SU-DHL-6 (cell line): ENCODE measurements at regions not wholly inside any gene's neighbourhood (a gene's known extent, or its start where the extent isn't known, plus 50 kb on each side); places are given as distances from the start of the nearest gene placed in this dataset.

Source experiments
- H2AFZ ChIP-seq: fragments of 200-600 bp; sonication (generic); 2 replicates; pipeline ENCODE4 v1.6.1; 2014; ENCODE audit warnings: low read depth, mild to moderate bottlenecking, moderate library complexity, mixed read lengths, antibody characterized with exemption, low read length; ENCODE audit not compliant: severe bottlenecking
- H3F3A ChIP-seq: fragments of 200-600 bp; shearing (Covaris generic); 2 replicates; pipeline ENCODE4 v1.6.0; 2016; ENCODE audit warnings: antibody characterized with exemption, mild to moderate bottlenecking; ENCODE audit not compliant: insufficient read depth
- H3K27ac ChIP-seq: fragments of 200-600 bp; sonication (generic); 2 replicates; pipeline ENCODE4 v1.5.1; 2016; ENCODE audit warnings: low read depth, mild to moderate bottlenecking, low read length, moderate library complexity, mixed read lengths
- H3K27me3 ChIP-seq: fragments of 200-600 bp; sonication (generic), shearing (Covaris generic); 2 replicates; pipeline ENCODE4 v1.6.0; 2014; ENCODE audit warnings: mild to moderate bottlenecking, low read length
- H3K36me3 ChIP-seq: fragments of 200-600 bp; sonication (generic); 2 replicates; pipeline ENCODE4 v1.6.1; 2014; ENCODE audit warnings: mild to moderate bottlenecking, low read length, mixed read lengths
- H3K4me2 ChIP-seq: fragments of 300-600, 200-600 bp; shearing (Covaris generic), sonication (generic); 2 replicates; pipeline ENCODE4 v1.6.0; 2014; ENCODE audit warnings: low read length, low read depth, mild to moderate bottlenecking; ENCODE audit not compliant: poor library complexity, severe bottlenecking
- H3K4me3 ChIP-seq: fragments of 200-600 bp; sonication (generic); 2 replicates; pipeline ENCODE4 v1.5.1; 2014; ENCODE audit warnings: antibody characterized with exemption, low read length, mild to moderate bottlenecking, mixed read lengths; ENCODE audit not compliant: insufficient read depth, poor library complexity, severe bottlenecking
- H3K79me2 ChIP-seq: fragments of 200-600 bp; sonication (generic); 2 replicates; pipeline ENCODE4 v1.6.1; 2014; ENCODE audit warnings: mild to moderate bottlenecking, low read length, moderate library complexity; ENCODE audit not compliant: insufficient read depth
- H3K9ac ChIP-seq: fragments of 200-600 bp; sonication (generic); 2 replicates; pipeline ENCODE4 v1.7.0; 2014; ENCODE audit warnings: mild to moderate bottlenecking, low read length
- H3K9me2 ChIP-seq: fragments of 200-600 bp; sonication (generic); replicated peaks from 2 replicates; pipeline ENCODE4 v1.6.1; 2014; ENCODE audit warnings: low read length; ENCODE audit not compliant: insufficient read depth
- H3K9me3 ChIP-seq: fragments of 200-600 bp; sonication (generic); 2 replicates; pipeline ENCODE4 v1.6.1; 2014; ENCODE audit warnings: low read length, mixed read lengths; ENCODE audit not compliant: insufficient read depth
- H4K20me1 ChIP-seq: fragments of 200-600 bp; sonication (generic); 2 replicates; pipeline ENCODE4 v1.6.1; 2014; ENCODE audit warnings: low read depth, mild to moderate bottlenecking, antibody characterized with exemption, low read length, moderate library complexity, mixed read lengths
- CTCF ChIP-seq: fragments of 200-600 bp; sonication (generic); IDR thresholded peaks from one replicate; pipeline ENCODE4 v1.5.1; 2017; ENCODE audit warnings: antibody characterized with exemption, mild to moderate bottlenecking, low read length, moderate library complexity; ENCODE audit not compliant: insufficient read depth, poor library complexity, severe bottlenecking
- EZH2phosphoT487 ChIP-seq: fragments of 200-600 bp; sonication (generic), shearing (Covaris generic); conservative IDR thresholded peaks from 2 replicates; pipeline ENCODE4 v1.6.1; 2018; ENCODE audit warnings: mild to moderate bottlenecking, antibody characterized with exemption, low read length, moderate library complexity, mixed read lengths

- no peak overlapping the region for H3K4me2 ChIP-seq
- no peaks in the 10 kb centered on the region for H3F3A ChIP-seq
- no peak overlapping the region for H3K9ac ChIP-seq
- no peaks in the 10 kb centered on the region for H4K20me1 ChIP-seq
- H2AFZ ChIP-seq, result no peak overlapping the region
- no peak overlapping the region for H3K27ac ChIP-seq
- H3K36me3 ChIP-seq, result no peaks in the 10 kb centered on the region
- no peak overlapping the region for H3K4me3 ChIP-seq
- H3K9me3 ChIP-seq, result no peaks in the 10 kb centered on the region
- H3K27me3 ChIP-seq, result no peaks in the 10 kb centered on the region
- H3K9me2 ChIP-seq, result no peaks in the 10 kb centered on the region
- TF ChIP-seq CTCF (no peak), EZH2phosphoT487 (no peak)
- no peaks in the 10 kb centered on the region for H3K79me2 ChIP-seq
These were observed 583.7 kb downstream of the TRIML1 start for GRCh38 chr4:188722911-188723310.

- no peak overlapping the region for H3K4me2 ChIP-seq
- no peaks in the 10 kb centered on the region for H3K9me3 ChIP-seq
- no peaks in the 10 kb centered on the region for H3K79me2 ChIP-seq
- no peaks in the 10 kb centered on the region for H3K36me3 ChIP-seq
- no peak overlapping the region for H2AFZ ChIP-seq
- no peaks in the 10 kb centered on the region for H4K20me1 ChIP-seq
- no peaks in the 10 kb centered on the region for H3F3A ChIP-seq
- H3K27me3 ChIP-seq, result no peaks in the 10 kb centered on the region
- no peak overlapping the region for H3K9ac ChIP-seq
- TF ChIP-seq EZH2phosphoT487, result no peak
- no peak for TF ChIP-seq CTCF
- no peak overlapping the region for H3K4me3 ChIP-seq
- H3K9me2 ChIP-seq, result no peaks in the 10 kb centered on the region
- no peak overlapping the region for H3K27ac ChIP-seq
These were observed 588.5 kb downstream of the TRIML1 start for GRCh38 chr4:188727746-188728145.

GRCh38 chr4:188728359-188728758 lies 589.1 kb downstream of the TRIML1 start:
- no peaks in the 10 kb centered on the region for H3F3A ChIP-seq
- H3K79me2 ChIP-seq, result no peaks in the 10 kb centered on the region
- H2AFZ ChIP-seq, result no peak overlapping the region
- no peaks in the 10 kb centered on the region for H4K20me1 ChIP-seq
- H3K9me3 ChIP-seq, result no peaks in the 10 kb centered on the region
- no peak overlapping the region for H3K4me3 ChIP-seq
- no peak overlapping the region for H3K9ac ChIP-seq
- H3K27me3 ChIP-seq, result no peaks in the 10 kb centered on the region
- H3K27ac ChIP-seq, result no peak overlapping the region
- TF ChIP-seq EZH2phosphoT487 (no peak), CTCF (no peak)
- no peak overlapping the region for H3K4me2 ChIP-seq
- H3K9me2 ChIP-seq, result no peaks in the 10 kb centered on the region
- H3K36me3 ChIP-seq, result no peaks in the 10 kb centered on the region
